Esophagus squamous epithelium (tissue), 4 donors: ENCODE measurements at regions not wholly inside any gene's neighbourhood (a gene's known extent, or its start where the extent isn't known, plus 50 kb on each side); places are given as distances from the start of the nearest gene placed in this dataset.

ENCODE experiments used
- CTCF ChIP-seq, 6 experiments: fragments of 450-650 bp in 4 of 6; fragments of 200-600 bp in 2 of 6; sonication (generic) in 2 of 6; IDR thresholded peaks; one replicate each; pipeline ENCODE4 v1.5.1; 2016 to 2019; ENCODE audit warnings: antibody characterized with exemption in 6 of 6, mild to moderate bottlenecking in 4 of 6, moderate library complexity in 4 of 6
- POLR2A ChIP-seq, 4 donors: fragments of 450-650 bp; IDR thresholded peaks; one replicate each; pipeline ENCODE4 v1.6.1; 2017; ENCODE audit warnings: antibody characterized with exemption in 4 of 4, mild to moderate bottlenecking in 4 of 4, moderate library complexity in 3 of 4

- no peak for TF ChIP-seq CTCF (IDR thresholded peaks at IDR 0.05)
- no peak for TF ChIP-seq POLR2A (IDR thresholded peaks at IDR 0.05)
Observed at GRCh38 chr7:153607354-153607753, 444.8 kb upstream of the DPP6 start.
